IPS DF 4.7 (cell line): ENCODE measurements at regions not wholly inside any gene's neighbourhood (a gene's known extent, or its start where the extent isn't known, plus 50 kb on each side); places are given as distances from the start of the nearest gene placed in this dataset.

Source experiments
- DNase-seq: peaks from one replicate; pipeline ENCODE4 v3.0.0-alpha.2; 2013; ENCODE audit warnings: low spot score; ENCODE audit errors: extremely low read depth

DNA sequence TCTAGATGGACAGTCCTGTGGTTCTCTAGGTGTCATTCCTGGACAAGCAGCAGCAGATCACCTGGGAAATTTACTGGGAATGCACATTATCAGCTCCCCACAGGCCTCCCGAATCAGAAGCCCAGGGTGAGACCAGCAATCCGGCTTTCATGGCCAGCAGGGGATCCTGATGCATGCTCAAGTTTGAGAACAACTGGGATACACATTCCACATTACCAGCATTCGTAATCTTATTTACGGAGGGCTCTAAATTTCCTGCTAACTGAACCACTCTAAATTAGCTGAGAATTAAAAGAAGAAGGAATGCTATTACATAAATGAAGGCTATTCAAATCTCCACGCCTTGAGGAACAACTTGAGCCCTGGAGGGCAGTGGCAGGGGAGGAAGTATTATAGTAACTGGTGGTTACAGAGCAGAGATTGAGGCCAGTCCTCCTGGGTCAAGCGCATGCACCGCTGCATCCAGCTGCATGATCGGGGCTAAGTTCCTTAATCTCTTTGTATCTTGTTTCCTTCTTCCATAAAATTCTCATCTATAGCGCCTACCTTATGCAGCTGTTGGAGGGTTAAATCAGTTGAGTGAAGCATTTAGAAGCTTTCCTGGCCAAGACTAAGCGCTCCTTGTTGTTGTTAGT, 403.7 kb downstream of the CDH26 start:
- DNase-seq: no peak

DNA sequence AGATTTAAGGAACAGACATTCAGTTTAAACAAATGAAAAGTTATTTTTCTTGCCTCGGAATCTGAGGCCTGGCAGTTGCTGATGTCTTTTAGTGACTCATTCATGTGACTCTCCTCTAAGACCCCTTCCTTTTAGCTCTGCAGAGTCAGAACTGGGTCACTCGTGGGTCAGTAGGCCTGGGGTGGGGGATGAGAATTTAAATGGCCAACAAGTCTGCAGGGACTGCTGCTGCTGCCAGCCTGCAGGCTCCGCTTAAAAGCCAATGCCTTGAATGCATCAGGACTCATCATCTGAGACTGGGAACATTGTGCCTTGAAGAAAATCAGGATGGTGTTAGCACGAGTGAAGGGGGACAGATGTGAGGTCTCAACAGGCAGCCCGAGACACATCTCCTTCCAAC, 404.3 kb downstream of the CDH26 start:
- DNase-seq: no peak

DNA sequence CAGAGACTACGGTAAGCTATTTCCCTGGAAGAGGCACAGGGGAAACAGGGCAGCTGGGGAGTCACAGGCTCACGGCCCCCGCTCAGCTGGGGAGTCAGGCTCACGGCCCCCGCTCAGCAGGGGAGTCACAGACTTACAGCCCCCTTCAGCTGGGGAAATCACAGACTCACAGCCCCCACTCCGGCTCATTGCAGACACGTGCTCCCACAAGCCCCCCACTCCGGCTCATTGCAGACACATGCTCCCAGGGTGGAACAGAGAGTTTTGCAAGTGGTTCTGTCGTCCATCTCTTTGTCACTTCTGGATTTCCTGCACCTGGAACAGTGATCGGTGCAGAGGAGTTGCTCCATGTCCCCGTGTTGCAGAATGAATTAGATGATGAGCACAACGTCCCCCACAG, 405.5 kb downstream of the CDH26 start:
- no peak for DNase-seq

DNA sequence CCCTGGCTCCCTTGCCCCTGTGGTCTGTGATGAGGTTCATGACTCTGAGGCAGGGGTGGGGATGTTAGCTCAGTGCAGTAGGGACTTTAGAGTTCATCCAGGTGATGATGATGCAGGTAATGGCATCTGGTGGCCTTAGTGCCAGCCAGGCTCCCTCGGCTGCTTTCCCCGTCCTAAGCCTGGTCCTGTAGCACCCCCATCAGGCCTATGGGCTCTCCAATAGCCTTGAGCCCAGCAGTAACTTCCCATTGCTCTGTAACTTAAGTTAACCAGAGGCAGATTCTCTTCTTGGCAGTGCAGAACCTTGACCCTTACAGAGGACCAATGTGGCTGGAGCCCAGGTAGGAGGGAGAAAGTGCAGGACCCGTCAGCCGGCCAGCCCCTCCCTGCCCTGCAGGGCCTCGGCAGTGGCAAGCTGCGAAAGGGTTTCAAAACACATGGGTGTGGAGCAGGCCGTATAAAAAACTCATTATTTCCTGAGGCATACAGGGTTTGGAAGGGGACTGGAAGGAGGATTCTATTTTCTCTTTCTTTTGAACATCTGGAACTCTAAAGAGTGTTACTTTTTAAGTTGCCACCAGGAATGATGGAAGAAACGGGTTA, 406.9 kb downstream of the CDH26 start:
- peak; percentile 25 for DNase-seq

DNA sequence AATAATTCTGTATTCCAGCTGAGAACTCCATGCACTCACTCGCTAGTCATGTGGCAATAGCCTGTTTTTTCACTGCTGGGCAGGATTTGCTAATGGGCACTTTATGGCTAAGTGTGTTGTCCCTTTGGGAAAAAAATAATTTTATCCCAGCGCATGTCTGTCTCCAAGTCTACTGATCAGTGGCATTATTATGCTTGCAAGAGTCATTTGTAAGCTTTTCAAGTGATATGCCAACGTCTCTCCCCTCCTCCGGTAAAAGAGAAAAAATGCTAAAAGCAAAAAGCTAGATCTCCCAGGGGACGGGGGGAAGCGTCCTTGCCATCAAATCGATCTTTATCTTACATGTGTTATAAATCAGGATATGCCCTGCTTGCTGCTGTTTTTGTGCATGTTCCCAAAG, 407.7 kb downstream of the CDH26 start:
- no peak for DNase-seq

DNA sequence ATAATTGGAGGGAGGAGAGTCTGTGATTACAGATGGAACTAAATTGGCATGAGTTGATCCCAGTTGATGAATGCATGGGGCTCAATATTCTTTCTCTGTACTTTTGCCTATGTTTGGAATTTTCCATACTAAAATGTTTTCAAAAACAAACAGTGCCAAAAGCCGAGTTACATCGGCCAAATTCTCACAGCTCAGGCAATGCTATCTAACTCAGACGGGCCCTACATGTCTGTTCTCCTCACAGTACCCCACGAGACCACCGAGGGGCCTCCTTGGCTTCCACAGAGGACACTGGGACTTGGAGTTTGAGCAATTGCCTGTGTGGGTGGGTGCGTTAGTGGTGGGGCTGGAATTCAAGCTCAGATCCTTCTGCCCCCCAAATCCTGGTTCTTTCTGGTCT, 413.2 kb downstream of the CDH26 start:
- no peak for DNase-seq

DNA sequence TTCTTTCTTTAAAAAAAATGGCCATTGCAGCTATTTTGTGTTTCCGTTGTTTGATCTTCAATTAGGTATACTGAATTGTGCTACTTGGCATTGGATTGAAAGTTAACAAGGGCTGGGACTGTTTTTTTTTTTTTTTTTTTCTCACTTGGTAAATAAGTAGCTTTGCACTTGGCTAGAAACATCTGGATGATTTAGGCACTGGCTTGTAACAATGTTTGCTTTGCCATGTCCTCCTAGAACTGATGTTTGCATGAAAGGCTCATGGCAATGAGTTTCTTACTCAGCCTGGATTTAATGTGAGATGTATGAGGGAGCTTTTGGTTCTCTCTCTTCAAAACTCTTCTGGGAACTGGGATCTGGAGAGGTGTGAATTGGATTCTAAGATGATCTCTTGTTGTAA, 414.1 kb downstream of the CDH26 start:
- DNase-seq: no peak

DNA sequence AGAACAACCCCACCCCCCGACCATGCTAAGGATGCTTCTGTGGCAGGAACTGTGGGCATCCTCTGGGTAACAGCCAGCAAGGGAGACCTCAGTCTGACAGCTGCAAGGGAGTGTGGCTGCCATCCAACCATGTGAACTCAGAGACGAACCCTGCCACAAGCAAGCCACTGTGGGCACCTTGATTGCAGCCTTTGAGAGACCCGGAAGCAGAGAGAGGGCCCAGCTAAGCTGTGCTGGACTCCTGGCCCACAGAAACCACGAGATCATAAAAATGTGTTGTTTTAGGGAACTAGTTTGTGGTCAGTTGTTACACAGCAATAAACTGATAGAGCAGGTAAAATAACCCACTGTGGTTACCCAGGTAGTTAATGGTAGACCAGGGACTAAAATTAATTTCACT, 414.6 kb downstream of the CDH26 start:
- no peak for DNase-seq

DNA sequence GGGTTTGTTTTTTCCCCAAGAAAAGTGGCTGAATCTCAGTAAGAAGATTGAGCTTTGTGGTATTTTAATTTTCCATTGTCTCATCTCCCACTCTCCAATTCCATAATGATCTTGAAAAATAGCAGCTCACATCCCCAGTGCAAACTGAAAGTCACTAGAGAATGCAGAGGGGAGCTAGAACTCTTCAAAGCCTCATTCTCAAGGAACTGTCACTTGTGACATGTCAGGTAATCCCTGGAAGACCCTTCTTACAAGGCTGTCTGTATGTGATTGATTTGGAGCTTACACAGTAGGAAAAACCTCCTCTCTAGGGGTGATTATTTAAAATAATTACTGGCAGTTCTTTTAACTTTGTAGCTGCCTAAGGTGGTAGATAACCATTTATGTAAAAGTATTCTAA, 420.4 kb downstream of the CDH26 start:
- no peak for DNase-seq

DNA sequence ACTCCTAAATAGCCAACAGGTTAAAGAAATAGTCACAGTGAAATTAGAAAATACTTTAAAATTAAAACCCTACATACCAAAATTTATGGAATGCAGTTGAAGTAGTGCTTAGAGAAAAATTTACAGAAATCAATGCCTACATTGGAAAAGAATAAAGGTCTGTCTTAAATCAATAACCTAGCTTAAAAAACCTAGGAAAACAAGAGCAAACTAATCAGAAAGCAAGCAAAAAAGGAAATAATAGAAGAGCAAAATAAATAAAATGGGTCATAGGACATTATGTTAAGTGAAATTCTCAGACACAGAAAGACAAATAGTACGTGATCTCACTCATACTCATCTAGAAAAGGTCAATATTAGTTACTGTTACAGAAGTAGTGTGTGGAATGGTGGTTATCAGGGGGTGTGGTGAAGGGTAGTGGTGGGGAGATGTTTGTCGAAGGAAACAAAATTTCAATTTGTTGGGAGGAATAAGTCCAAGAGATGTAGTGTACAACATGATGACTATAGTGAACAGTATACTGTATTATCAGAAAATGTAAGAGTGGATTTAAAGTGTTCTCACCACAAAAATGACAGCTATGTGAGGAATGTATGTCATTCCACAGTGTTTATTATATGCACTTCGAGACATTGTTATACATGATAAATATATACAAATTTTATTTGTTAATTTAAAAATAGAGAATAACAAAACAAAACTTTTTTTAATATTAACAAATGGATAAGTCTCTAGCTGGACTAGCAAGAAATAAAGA, 423.6 kb downstream of the CDH26 start:
- DNase-seq: no peak

DNA sequence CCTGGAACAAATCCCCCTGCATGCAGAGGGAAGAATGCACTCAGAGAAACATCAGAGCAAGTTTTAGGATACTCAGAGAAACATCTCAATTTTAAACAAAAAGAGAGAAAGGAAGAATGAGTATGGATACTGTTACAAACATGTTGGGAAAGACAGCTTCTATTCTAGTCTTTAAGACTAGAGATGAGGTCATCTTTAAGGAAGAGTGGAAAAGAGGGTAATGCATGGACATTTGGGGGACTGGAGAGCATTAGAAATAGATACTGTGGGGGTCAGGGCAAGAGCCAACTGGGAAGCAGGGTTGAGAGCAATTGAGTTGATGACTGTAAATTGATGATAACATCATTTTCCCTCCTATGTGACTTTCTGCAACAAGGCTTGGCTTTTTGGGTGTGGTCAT, 431.2 kb downstream of the CDH26 start:
- no peak for DNase-seq

DNA sequence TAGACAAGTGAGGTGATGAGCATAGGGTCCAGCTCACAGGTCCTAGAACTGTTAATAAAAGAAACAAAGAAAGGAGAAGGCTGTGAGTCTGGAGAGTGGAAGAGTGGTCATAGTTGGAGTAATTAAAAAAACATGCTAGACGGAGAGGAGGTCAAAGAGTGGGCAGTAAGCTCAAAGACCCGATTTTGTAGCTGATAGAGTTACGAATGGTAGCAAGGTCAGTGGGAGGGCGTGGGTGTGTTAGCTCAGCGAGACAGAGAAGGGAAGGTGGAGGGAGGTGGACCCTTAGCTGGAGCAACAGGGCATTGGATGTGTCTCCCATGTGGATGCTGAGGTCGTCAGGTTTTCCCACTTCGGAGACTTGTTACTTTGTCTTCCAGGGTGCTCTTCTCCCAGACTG, 431.7 kb downstream of the CDH26 start:
- DNase-seq: no peak

DNA sequence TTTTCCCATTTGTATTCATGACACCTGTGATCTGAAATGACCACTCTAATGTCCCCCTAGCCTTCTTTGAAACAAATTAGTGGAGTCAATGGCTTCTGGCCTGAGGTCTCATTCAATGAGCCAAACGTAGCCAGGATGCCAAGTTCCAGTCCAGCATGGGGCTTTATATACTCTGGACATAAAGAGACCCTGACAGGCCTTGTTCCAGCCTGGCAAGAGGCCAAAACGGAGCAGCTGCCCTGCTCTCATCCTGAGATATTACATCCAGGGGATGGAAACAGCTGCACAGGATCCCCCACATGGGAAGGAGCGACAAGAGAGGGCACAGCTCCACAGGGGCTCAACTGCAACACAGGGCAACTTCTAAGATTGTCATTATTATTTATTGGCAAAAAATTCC, 437.8 kb downstream of the CDH26 start:
- DNase-seq: no peak

DNA sequence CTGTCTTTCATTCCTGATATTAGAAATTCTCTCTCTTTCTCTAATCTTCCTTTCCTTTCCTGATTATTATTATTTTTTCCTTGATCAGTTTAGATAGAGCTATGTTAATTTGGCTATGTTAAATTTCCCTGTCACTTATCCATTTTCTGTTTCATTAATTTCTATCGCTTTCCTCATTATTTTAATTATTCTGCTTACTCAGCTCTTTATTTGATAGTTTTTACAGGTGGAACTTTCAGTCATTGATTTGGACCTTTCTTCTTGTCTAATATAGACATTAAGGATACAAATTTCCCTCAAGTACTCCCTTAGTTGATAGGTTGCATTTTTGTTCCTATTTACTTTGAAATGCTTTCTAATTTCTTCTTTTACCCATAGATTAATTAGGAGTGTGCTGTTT, 442.3 kb downstream of the CDH26 start:
- DNase-seq: no peak

DNA sequence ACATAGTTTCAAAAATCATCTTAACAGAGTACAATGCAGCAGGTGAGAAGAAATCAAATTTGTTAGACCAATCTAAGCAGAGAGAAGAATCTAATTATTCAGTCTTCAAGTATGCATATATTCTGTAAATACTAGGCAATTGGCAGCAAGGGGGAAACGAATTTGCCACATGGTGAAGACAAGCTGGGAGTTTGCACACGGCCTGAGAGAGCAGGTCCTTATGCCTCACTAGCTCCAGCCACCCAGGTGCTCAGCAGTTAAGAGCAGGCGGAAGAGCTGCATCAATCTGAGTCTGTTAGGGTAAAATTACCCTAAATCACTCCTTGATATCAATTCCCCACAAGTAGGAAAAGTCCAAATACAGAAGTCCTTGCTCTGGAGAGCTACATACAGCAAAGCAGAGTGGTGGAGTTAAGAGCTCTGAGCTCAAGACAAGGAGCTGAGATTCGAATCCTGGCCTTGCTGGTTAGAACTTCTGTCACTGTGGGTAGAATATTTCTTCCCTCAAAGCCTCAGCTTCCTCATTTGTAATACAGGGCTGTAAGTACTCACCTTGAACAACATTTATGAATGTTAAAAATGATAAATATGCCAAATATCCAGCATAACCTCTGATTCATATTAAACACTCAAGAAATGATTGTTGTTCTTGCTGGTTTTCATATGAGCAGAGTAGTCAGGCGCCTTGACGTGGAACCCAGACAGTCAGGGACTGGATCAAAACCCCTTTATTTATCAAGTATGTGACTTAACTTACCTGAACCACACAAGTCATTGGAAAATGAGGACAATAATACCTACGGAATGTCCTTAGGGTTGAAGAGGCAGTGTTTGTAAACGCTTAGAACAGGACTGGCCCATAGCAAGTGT, 444.2 kb downstream of the CDH26 start:
- no peak for DNase-seq

DNA sequence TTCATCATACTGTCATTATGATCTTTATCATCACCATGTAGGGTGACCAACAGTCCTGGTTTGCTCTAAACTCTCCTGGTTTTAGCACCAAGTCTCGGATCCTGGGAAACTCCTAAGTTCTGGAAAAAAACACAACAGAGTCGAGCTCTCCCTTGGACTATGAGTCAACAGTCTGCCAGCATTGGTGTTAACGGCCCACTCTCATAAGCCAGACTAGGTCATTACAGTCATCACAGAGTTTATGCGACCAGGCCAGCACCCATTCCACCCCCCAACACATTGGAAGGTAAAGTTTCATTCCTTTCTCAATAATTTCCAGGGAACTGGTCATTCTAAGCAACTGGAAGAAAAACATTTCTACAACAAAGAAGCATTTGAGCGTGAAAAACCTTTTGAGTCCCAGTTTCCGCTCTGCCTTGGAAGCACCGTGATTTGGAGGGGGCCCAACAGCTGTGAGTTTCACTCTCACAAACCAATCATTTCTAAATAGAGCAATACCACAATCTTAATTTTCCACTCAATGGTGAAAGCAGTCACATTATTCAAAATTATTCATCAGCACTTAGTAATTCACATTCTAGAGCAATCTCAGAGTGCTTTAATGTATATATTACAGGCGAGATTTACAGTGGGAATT, 445.0 kb downstream of the CDH26 start:
- no peak for DNase-seq

DNA sequence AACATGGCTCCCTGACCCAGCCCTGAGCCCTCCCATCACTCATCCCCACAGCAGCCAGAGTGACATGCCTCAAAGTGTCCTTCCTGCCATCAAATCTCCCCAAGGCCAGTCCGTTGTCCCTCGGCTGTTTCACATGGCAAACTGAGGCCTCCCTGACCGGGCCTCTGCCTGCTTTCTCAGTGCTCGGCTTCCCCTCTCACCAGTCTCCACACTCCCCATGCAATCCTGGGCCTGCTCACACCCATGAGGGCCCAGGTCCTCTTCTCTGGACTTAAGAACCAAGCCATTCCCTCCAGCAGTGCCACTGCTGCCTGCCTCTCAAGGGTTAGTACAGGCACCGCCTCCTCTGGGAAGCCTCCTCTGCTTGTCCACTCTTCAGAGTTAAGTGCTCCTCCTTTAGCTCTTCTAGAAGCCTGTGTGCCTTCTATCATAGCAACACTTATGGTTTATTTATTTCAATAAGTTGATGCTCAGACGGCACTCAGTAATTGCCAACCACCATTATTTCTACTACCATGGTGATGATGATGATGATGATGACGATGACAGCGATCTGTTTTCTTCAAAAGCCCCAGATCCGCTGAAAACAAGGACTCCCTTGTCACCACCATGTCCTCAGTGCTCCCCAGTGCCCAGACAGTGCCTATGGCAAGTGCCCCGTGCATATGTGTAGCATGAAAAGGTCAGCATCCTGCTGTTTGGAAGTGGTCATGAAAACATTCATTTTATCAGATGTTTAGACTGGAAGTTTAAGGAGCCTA, 449.0 kb downstream of the CDH26 start:
- DNase-seq: no peak

DNA sequence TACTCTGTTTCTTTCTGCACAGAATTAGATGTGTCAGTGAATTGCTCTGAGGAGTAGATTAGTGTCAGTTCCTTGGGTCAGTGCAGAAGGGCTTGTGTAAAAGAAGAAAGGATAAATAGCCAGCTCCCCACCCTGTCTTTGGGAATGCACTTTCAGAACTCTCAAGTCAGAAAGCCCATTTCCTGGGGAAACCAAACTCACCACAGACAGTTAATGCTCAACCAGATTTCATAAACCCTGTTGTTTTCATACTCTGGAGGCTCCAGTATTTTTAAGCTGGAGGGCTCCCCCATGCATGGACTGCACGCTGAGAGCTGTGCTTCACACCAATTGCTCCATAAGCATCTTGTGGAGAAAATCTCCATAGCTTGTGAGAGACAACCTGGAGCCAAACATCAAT, 449.7 kb downstream of the CDH26 start:
- DNase-seq: no peak

DNA sequence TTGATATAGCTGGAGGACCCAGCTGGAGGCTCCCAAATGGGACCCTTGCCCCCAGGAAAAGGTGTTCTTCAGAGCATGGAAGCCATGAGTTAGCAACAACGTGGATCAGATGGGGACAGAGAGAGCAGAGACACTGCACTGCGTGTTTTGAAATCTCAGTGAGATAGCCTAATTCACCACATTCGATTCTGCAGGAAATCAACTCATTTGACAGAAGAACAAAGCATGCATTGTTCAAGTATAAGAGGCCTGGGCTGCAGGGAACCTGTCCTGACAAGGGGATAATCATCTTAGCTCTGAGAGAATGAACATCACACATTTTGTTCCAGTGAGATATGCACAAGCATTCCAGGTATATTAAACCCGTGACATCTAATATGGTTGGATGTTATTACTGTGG, 450.2 kb downstream of the CDH26 start:
- DNase-seq: no peak

DNA sequence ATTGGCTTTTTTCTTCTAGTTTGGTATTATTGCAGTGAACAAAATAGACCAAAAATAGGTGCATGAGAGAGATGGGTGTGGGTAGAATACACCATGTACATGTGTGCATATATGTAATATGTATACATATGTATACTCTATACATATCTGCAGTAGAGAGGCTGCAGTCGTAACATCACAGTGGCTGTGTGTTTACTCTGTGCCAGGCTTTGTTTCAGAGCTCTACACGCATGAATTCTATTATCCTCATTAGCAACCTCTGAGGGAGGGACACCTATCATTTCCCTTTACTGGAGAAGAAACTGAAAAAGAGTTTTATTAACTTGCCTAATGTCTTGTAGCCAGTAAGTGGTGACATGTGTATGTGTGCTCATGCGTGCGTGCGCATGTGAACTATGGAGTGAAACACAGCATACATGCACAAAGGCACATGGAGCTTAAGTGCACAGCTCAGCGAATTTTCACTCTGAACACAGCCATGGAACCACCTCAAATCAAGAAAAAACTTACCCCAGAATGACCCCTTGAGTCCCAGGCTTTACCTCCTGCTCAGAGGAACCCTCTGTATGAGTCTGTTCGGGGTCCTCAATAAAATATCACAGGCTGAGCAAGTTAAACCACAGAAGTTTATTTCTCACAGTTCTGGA, 452.5 kb downstream of the CDH26 start:
- no peak for DNase-seq
